Heart right ventricle (tissue), 16 donors: ENCODE measurements at regions not wholly inside any gene's neighbourhood (a gene's known extent, or its start where the extent isn't known, plus 50 kb on each side); places are given as distances from the start of the nearest gene placed in this dataset.
A peak's percentile ranks its signal among the peaks of the same experiment; 100 is the strongest.

Source experiments
- ATAC-seq, 8 donors: fragments of 200-7000 bp; cut with Tn5 transposase; one replicate each; pipeline ENCODE4 v1.9.1; 2020; ENCODE audit warnings: mild to moderate bottlenecking in 8 of 8, moderate library complexity in 8 of 8, moderate number of reproducible peaks in 1 of 8
- DNase-seq, 2 donors: peaks; one replicate each; pipeline ENCODE4 v3.0.0-alpha.2; 2020
- H3K27ac ChIP-seq, 10 donors: fragments of 200-600 bp; sonication (generic) in 2 of 10; one replicate each; pipeline versions ENCODE4 v1.5.0 to v1.8.0; 2020 to 2022; ENCODE audit warnings: mild to moderate bottlenecking in 3 of 10
- H3K27me3 ChIP-seq, 7 donors: fragments of 200-600 bp; one replicate each; pipeline ENCODE4 v1.8.0; 2021 to 2022; ENCODE audit warnings: mild to moderate bottlenecking in 2 of 7
- H3K36me3 ChIP-seq, 9 donors: fragments of 200-600 bp; sonication (generic) in 1 of 9; one replicate each; pipeline versions ENCODE4 v1.5.0 to v1.8.0; 2020 to 2022; ENCODE audit warnings: mild to moderate bottlenecking in 2 of 9
- H3K4me1 ChIP-seq, 9 donors: fragments of 200-600 bp; sonication (generic) in 1 of 9; one replicate each; pipeline versions ENCODE4 v1.5.0 to v1.8.0; 2020 to 2022; ENCODE audit warnings: mild to moderate bottlenecking in 4 of 9
- H3K4me3 ChIP-seq, 10 donors: fragments of 200-600 bp; sonication (generic) in 2 of 10; one replicate each; pipeline versions ENCODE4 v1.5.0 to v1.8.0; 2020 to 2022; ENCODE audit warnings: mild to moderate bottlenecking in 7 of 10, moderate library complexity in 2 of 10
- H3K9me3 ChIP-seq, 11 donors: fragments of 200-600 bp in 10 of 11; sonication (generic) in 2 of 11; one replicate each; pipeline versions ENCODE4 v1.5.0 to v1.8.0; 2013 to 2022; ENCODE audit warnings: mild to moderate bottlenecking in 2 of 11, control low read depth in 1 of 11, moderate library complexity in 1 of 11
- CTCF ChIP-seq, 9 donors: fragments of 200-600 bp; sonication (generic) in 2 of 9; IDR thresholded peaks; one replicate each; pipeline versions ENCODE4 v1.5.0 to v1.8.0; 2021 to 2022; ENCODE audit warnings: antibody characterized with exemption in 9 of 9, mild to moderate bottlenecking in 5 of 9, moderate library complexity in 1 of 9
- WGBS, 2 donors: extraction: QIAGEN DNeasy Blood & Tissue Kit; methylation state at CpG; one replicate each; pipeline ENCODE4 v1.1.7; 2013; ENCODE audit warnings: inconsistent platforms in 1 of 2; 5-methylcytosine and 5-hydroxymethylcytosine counted together
- intact Hi-C, 10 donors: fragments of 100-400 bp; cut with DNase I; formaldehyde crosslinking; loops; one replicate each; pipeline versions ENCODE4 v1.11.1 to v1.14.2; 2022
- donor health status: Arrhythmogenic right ventricular cardiomyopathy.
- donor health status: ischemic (EF 13 %, LVEDD 7.1; RV severe dilation, severe dysfunction).
- donor health status: healthy with polysubstance abuse.
- donor health status: DM: no; HTN: yes; CAD: no.
- donor health status: DM: no; HTN: no; CAD: no.
- donor health status: ischemic (EF 25% LVEDD 6.9; RV normal size, moderate dysfunction).
- donor health status: ischemic (EF 25% LVEDD 5.7; RV mildly dilated, moderate dysfunction).
- donor health status: healthy.
- donor health status: DM: yes; HTN: yes; CAD: no.
- donor health status: Ischemic cardiomyopathy.
- donor health status: ischemic (EF 35%, LVEDD 5.7; RV mildly dilated, moderate dysfunction).
- donor health status: nonischemic (EF 11% LVEDD 7.7; RV severe dilation, severe dysfunction).
- donor health status: DM: yes; HTN: yes; CAD: no.
- donor health status: PGD.
- donor health status: ischemic (EF 29% LVEDD 5.4; RV normal size, mild dysfunction).
- donor health status: nonischemic (EF 23%, LVEDD 6.1; RV moderate dilation, normal function).

- H3K9me3 ChIP-seq: no peaks in the 10 kb centered on the region
- ATAC-seq: no peak
- no peaks in the 10 kb centered on the region for H3K36me3 ChIP-seq
- intact Hi-C loops: no loop called here
- no peak overlapping the region for H3K4me3 ChIP-seq
- WGBS, 2 donors: 88 to 91% methylated on average over 3 of the region's 3 CpGs
- TF ChIP-seq CTCF (IDR thresholded peaks at IDR 0.05): no peak
- no peak for DNase-seq
- H3K27me3 ChIP-seq: peaks cover 0 to 3% (median 0%) of the 10 kb centered on the region in 7 donors
- no peak overlapping the region for H3K27ac ChIP-seq
- peaks cover 0 to 8% (median 0%) of the 10 kb centered on the region in 9 donors for H3K4me1 ChIP-seq
These were observed 117.6 kb upstream of the SOX21 start for GRCh38 chr13:94829837-94830365.

- Histone ChIP-seq H3K9me3 (no peaks in the 10 kb centered on the region), H3K27ac (no peak overlapping the region), H3K27me3 (peaks cover 0 to 3% (median 0%) of the 10 kb centered on the region in 7 donors), H3K36me3 (no peaks in the 10 kb centered on the region), H3K4me1 (peaks cover 0 to 8% (median 0%) of the 10 kb centered on the region in 9 donors), H3K4me3 (no peak overlapping the region)
- ATAC-seq: no peak
- 70 to 78% methylated on average over 12 of the region's 12 CpGs for WGBS, 2 donors
- no peak for DNase-seq
- intact Hi-C loops: no loop called here
- no peak for TF ChIP-seq CTCF (IDR thresholded peaks at IDR 0.05)
These were observed 117.0 kb upstream of the SOX21 start for GRCh38 chr13:94829185-94829836.

DNA sequence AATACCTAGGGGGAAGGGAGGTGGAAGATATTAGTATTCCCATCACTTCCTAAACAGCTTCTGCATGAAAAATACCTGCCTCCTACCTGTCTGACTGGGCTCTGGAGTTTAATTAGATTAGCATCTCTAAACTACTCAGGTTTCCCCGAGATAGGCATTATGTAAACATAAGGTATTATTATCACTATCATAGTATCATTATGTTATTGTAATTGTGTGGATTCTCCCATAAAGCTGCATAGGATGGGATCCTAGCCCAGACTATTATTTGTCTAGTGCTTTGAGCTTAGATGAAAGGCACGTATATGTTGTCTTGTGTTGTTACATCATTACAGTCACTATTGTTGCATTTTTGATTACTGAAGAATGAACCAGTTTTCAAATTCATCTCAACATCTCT, 115.2 kb upstream of the SOX21 start:
- peaks cover 0 to 3% (median 0%) of the 10 kb centered on the region in 7 donors for H3K27me3 ChIP-seq
- intact Hi-C loops: no loop called here
- H3K9me3 ChIP-seq: no peaks in the 10 kb centered on the region
- no peak overlapping the region for H3K4me3 ChIP-seq
- H3K27ac ChIP-seq: no peak overlapping the region
- ATAC-seq (no peak), DNase-seq (no peak)
- 53 to 55% methylated on average over 2 of the region's 2 CpGs for WGBS, 2 donors
- peaks cover 0 to 8% (median 0%) of the 10 kb centered on the region in 9 donors for H3K4me1 ChIP-seq
- no peaks in the 10 kb centered on the region for H3K36me3 ChIP-seq
- no peak for TF ChIP-seq CTCF (IDR thresholded peaks at IDR 0.05)

- peak; percentile 27 to 67 for DNase-seq
These were observed 113.2 kb upstream of the SOX21 start for GRCh38 chr13:94825507-94825906.

More at GRCh38 chr13:94825507-94825906, 113.2 kb upstream of the SOX21 start:
- Histone ChIP-seq H3K4me3 (no peak overlapping the region), H3K27ac (no peak overlapping the region), H3K4me1 (peaks cover 0 to 8% (median 0%) of the 10 kb centered on the region in 9 donors), H3K27me3 (peaks cover 0 to 3% (median 0%) of the 10 kb centered on the region in 7 donors), H3K9me3 (no peaks in the 10 kb centered on the region), H3K36me3 (no peaks in the 10 kb centered on the region)
- intact Hi-C loops: no loop called here
- TF ChIP-seq CTCF (IDR thresholded peaks at IDR 0.05): no peak
- WGBS, 2 donors: 10 to 11% methylated on average over 5 of the region's 5 CpGs
- ATAC-seq: peak; percentile 22 to 72 (median 54)
